ENCODE measurements at regions not wholly inside any gene's neighbourhood (a gene's known extent, or its start where the extent isn't known, plus 50 kb on each side); places are given as distances from the start of the nearest gene placed in this dataset.

DNA sequence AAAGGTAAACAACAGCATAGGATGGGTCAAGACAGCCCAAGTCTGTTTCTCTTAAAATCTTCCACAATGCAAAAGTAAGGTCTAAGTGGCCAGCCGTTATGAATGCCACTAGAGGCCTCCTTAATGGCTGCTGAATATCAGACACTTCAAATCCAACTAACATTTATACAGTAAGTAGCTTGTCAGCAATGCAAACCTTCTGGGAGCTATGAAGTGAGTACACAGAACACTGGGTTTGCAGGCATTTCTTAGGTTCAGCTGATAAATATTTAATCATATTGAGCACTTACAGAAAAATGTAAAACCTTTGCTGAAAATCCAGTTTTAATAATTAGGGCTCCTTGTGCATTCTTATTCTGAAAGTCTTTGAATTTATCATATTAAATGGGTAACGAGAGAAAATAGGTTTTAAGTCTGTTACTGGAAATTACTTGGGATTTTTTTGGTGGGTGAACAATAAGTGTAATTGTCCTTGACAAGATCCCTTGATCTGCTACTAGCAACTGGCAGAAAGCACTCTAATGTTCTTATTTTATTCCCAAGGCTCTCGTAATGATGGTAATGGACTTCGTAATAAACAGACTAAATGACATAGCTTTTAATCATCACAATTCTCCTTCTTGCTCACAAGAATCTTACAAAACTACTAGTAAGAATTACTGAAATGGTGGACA, 141.7 kb upstream of the GPR149 start:
- DNase-seq (ENCODE audit: low read depth): no peak

DNA sequence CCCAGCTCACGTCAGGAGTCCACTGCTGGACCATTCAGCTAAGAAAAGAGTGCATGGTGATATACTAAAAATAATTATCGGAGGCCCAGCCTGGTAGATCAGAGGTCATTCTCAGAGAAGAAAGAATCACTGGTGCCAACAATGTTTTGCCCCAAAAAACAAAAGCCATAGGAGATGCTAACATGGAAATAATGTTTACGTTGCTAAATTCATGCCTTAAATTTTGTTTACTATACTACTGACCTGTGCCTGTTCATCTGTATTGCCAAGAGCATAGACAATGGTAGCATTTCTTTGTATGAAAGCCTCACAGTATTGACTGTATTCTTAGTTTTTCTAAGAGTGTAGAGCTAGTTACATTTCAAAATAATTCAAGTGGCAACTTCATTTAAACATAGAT, 138.1 kb upstream of the GPR149 start:
- DNase-seq (ENCODE audit: low read depth): no peak

DNA sequence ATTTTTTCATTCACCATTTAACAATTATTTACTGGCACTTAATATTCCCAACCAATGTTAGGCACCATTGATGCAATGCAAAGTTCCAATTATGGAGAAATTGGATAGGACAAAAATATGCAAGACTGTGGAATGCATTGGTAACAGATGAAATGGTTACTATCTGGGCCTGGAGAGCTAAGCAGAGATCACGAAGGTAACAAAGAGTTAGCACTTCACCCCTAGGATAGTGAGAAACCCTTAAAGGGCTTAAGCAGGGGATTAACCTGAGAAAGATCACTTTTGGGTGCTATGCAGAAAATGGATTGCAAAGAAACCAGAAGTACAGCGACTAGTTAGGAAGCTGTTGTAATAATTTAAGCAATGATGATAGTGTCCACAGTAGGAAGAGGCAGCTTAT, 129.6 kb upstream of the GPR149 start:
- DNase-seq (ENCODE audit: low read depth): no peak

- DNase-seq (ENCODE audit: low read depth): no peak
Measured at GRCh38 chr3:154552338-154552737, 122.3 kb upstream of the GPR149 start.

GRCh38 chr3:154549391-154549790, 119.4 kb upstream of the GPR149 start:
- no peak for DNase-seq (ENCODE audit: low read depth)

GRCh38 chr3:154548341-154548740, 118.4 kb upstream of the GPR149 start:
- no peak for DNase-seq (ENCODE audit: low read depth)

- DNase-seq (ENCODE audit: low read depth): no peak
Measured at GRCh38 chr3:154542837-154543236, 112.8 kb upstream of the GPR149 start.

- DNase-seq (ENCODE audit: low read depth): no peak
Measured at GRCh38 chr3:154540950-154541604, 111.1 kb upstream of the GPR149 start.

GRCh38 chr3:154538566-154539360, 108.8 kb upstream of the GPR149 start:
- DNase-seq (ENCODE audit: low read depth): no peak

DNA sequence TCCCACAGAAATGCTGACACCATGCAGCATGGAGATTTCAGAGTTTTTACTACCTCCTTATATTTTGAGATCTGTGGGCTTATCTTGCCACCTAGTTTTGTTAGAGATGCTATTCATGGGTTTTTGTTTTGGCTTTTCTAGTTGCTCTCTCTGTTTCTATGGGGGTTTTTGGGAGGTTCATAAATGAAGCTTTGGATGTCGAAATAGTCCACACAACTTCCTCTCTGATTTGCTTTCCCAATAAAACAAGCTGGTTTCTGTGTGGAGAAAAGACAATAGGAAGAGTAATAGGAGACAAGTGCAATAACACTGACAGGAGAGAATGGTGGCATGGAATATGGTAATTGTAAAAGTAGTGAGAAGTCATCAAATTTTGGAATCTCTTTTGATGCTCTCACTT, 106.8 kb upstream of the GPR149 start:
- no peak for DNase-seq (ENCODE audit: low read depth)

- no peak for DNase-seq (ENCODE audit: low read depth)
Measured at GRCh38 chr3:154522036-154522602, 92.1 kb upstream of the GPR149 start.

DNA sequence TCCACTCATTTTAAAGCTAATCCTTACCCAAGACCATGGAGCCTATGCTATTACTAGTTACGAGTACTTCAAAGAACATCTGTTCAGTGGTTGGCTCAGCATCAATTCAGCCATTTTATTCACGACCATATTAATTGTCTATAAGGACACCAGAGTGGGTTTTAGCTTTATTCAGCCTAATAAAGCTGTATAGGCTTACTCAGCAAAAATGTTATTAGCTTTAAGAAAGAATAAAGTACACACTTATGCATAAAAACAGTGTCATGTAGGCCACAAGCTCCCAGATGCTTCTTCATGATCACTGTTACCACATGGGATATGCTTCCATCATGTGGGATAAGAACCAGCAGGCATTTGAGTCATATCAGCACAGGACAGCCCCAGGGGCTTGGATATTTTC, 87.4 kb upstream of the GPR149 start:
- no peak for DNase-seq (ENCODE audit: low read depth)

- no peak for DNase-seq (ENCODE audit: low read depth)
Measured at GRCh38 chr3:154515921-154516320, 85.9 kb upstream of the GPR149 start.

DNA sequence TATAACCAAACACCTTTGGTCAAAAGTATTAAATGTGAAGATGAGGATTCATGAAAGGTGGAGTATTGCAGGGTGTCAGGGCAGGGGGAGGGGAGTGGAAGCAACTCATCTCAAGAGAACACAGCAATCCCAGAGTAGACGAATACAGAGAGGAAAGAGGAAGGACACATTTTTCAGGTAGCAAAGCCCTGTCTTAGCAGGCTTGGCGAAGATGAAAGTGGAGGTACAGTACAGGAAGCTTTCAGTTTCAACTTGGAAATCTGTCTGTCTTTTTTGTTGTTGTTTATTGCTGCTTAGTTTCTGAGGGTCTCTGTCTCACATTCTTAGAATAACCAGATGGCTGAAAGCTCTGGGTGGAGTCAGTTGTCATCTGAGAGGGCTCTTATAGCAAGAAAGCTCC, 80.8 kb upstream of the GPR149 start:
- no peak for DNase-seq (ENCODE audit: low read depth)

- no peak for DNase-seq (ENCODE audit: low read depth)
Measured at GRCh38 chr3:154507727-154508126, 77.7 kb upstream of the GPR149 start.

GRCh38 chr3:154496978-154497377, 67.0 kb upstream of the GPR149 start:
- no peak for DNase-seq (ENCODE audit: low read depth)

DNA sequence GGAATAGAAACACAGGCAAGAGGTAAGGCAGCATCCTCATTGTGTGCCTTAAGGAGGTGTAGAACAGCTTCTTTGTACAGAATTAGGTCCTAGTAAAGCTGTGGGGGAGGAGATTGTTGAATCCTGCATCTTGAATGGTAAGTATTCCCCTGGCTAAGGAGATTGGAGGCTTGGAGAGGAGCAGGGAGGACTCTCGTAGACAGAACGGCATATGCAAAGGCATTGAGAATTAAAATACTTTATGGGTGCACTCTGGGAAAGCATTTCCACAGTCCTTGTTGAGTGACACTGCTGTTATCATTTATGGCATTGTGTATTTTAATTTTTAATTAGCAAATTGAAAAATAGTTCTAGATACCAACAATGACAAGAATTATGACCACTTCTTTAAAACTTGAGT, 66.5 kb upstream of the GPR149 start:
- no peak for DNase-seq (ENCODE audit: low read depth)

GRCh38 chr3:154486949-154487348, 57.0 kb upstream of the GPR149 start:
- DNase-seq (ENCODE audit: low read depth): no peak

- no peak for DNase-seq (ENCODE audit: low read depth)
Measured at GRCh38 chr3:154482507-154482906, 52.5 kb upstream of the GPR149 start.

- DNase-seq (ENCODE audit: low read depth): no peak
Measured at GRCh38 chr3:154480033-154480432, 50.0 kb upstream of the GPR149 start.
